ENCODE measurements at regions not wholly inside any gene's neighbourhood (a gene's known extent, or its start where the extent isn't known, plus 50 kb on each side); places are given as distances from the start of the nearest gene placed in this dataset.
A peak's percentile ranks its signal among the peaks of the same experiment; 100 is the strongest.

DNA sequence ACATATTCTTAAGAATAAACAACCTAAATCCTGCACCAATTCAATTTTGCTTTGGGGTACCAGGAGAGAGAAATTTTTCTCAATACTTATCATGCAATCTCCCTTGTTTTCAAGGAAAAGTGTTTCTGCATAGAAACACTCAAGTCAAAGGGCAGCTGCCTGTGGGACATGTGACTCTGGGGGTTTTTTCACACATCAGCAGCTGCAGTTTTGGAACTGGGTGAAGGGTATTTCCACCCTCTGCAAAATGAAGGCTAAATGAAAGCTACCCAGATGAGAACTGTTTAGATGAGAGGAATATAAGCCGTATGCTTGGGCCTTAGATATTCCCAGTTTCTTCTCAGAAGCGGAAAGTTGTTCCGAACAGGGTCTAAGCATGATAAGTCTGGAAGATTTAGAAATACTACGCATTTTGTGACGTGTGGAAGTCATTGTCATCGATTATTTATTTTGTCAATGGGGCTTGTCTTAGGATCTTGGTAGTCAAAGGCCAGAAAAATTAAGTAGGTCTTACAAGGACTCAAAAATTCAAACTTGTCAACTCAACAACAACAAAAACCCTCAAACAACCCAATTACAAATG, 64.3 kb upstream of the BOD1 start (continued):
- no peak for TF ChIP-seq ZNF639 (CRISPR knock-in tag; conservative IDR thresholded peaks at IDR 0.05 in 1 of 2, IDR thresholded peaks at IDR 0.05 in 1 of 2)
- no peak for TF ChIP-seq ZKSCAN1 (IDR thresholded peaks at IDR 0.05; ENCODE audit: low read depth, low read length)
- no peak for TF ChIP-seq TAF9B (IDR thresholded peaks at IDR 0.05; ENCODE audit: partially characterized antibody)
- no peak for TF ChIP-seq E2F3 (CRISPR knock-in tag; IDR thresholded peaks at IDR 0.05)

- Histone ChIP-seq H3K4me2 (ENCODE audit: insufficient read depth, low read length) (no peak overlapping the region), H3K27me3 (ENCODE audit: control insufficient read depth in 2 of 2, insufficient read depth in 2 of 2, low read length in 2 of 2) (no peaks in the 10 kb centered on the region), H3K9ac (ENCODE audit: insufficient read depth in 1 of 2, low read depth in 2 of 2, low read length in 2 of 2) (no peak overlapping the region), H4K20me1 (replicated peaks; ENCODE audit: control insufficient read depth, insufficient read depth, low read length) (no peaks in the 10 kb centered on the region), H2AFZ (ENCODE audit: low read depth, low read length) (no peak overlapping the region), H3K27ac (ENCODE audit: extremely low read depth, low read depth, low read length) (no peak overlapping the region), H3K79me2 (ENCODE audit: control insufficient read depth, insufficient read depth, low read length) (no peaks in the 10 kb centered on the region), H3K36me3 (ENCODE audit: control insufficient read depth, insufficient read depth, low read length) (no peaks in the 10 kb centered on the region), H3K9me1 (ENCODE audit: control insufficient read depth, insufficient read depth, low read length) (no peaks in the 10 kb centered on the region), H3K4me1 (replicated peaks in 1 of 2; ENCODE audit: control insufficient read depth in 2 of 2, insufficient read depth in 2 of 2, low read length in 2 of 2) (no peaks in the 10 kb centered on the region), H3K9me3 (replicated peaks; ENCODE audit: control insufficient read depth, insufficient read depth, low read depth, low read length) (peaks cover 3% of the 10 kb centered on the region; the same call in 1 of the 2 replicates), H3K4me3 (no peak overlapping the region)
- peak; percentile 97 for TF ChIP-seq ZKSCAN8 (CRISPR knock-in tag; IDR thresholded peaks at IDR 0.05)
- no peak for TF ChIP-seq FOXK2 (conservative IDR thresholded peaks at IDR 0.05 in 1 of 2, IDR thresholded peaks at IDR 0.05 in 1 of 2; ENCODE audit: low read depth in 2 of 2)
- TF ChIP-seq MLX (CRISPR knock-in tag; conservative IDR thresholded peaks at IDR 0.05): no peak
- no peak for TF ChIP-seq BCL6 (CRISPR knock-in tag; IDR thresholded peaks at IDR 0.05)
- no peak for TF ChIP-seq BDP1 (IDR thresholded peaks at IDR 0.05; ENCODE audit: insufficient read depth, insufficient read length)
- TF ChIP-seq, protein P1, sequence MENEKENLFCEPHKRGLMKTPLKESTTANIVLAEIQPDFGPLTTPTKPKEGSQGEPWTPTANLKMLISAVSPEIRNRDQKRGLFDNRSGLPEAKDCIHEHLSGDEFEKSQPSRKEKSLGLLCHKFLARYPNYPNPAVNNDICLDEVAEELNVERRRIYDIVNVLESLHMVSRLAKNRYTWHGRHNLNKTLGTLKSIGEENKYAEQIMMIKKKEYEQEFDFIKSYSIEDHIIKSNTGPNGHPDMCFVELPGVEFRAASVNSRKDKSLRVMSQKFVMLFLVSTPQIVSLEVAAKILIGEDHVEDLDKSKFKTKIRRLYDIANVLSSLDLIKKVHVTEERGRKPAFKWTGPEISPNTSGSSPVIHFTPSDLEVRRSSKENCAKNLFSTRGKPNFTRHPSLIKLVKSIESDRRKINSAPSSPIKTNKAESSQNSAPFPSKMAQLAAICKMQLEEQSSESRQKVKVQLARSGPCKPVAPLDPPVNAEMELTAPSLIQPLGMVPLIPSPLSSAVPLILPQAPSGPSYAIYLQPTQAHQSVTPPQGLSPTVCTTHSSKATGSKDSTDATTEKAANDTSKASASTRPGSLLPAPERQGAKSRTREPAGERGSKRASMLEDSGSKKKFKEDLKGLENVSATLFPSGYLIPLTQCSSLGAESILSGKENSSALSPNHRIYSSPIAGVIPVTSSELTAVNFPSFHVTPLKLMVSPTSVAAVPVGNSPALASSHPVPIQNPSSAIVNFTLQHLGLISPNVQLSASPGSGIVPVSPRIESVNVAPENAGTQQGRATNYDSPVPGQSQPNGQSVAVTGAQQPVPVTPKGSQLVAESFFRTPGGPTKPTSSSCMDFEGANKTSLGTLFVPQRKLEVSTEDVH (IDR thresholded peaks at IDR 0.05; ENCODE audit: low read depth, partially characterized antibody): no peak
- TF ChIP-seq NEUROD1 (IDR thresholded peaks at IDR 0.05; ENCODE audit: borderline replicate concordance, low read depth, low read length, partially characterized antibody): no peak
- ChIA-PET POLR2A (no interaction called here), CTCF (ENCODE audit: low intra/inter-chr PET ratio) (no interaction called here)
- intact Hi-C loops (cut with micrococcal nuclease) (no loop called here), in situ Hi-C loops (cut with MboI) (no loop called here)
- 21% methylated on average over 2 of the region's 2 CpGs for WGBS (ENCODE audit: insufficient coverage, low coverage, missing lambda C conversion rate)
- FAIRE-seq (peak; percentile 63), ATAC-seq (no peak), DNase-seq (ENCODE audit: extremely low read depth in 1 of 4, low spot score in 3 of 4) (no peak)
- BruUV-seq (replicated peaks): no TSS peak
Measured at GRCh38 chr5:173682313-173682712, 65.9 kb upstream of the BOD1 start.

All from K562 (cell line).